ENCODE measurements at regions not wholly inside any gene's neighbourhood (a gene's known extent, or its start where the extent isn't known, plus 50 kb on each side); places are given as distances from the start of the nearest gene placed in this dataset.

- no peak for TF ChIP-seq CTCF (IDR thresholded peaks at IDR 0.05; ENCODE audit: low read depth, low read length)
- no peak for TF ChIP-seq EZH2phosphoT487 (IDR thresholded peaks at IDR 0.05; ENCODE audit: low read depth)
Measured at GRCh38 chr6:118744261-118744941, 93.0 kb upstream of the CEP85L start.

All from OCI-LY3 (cell line).